A549 (cell line): ENCODE measurements at regions not wholly inside any gene's neighbourhood (a gene's known extent, or its start where the extent isn't known, plus 50 kb on each side); places are given as distances from the start of the nearest gene placed in this dataset.

Source experiments
- ATAC-seq, 2 experiments: fragments of 200-7000 bp in 1 of 2; fragments of >200 bp in 1 of 2; cut with Nextera tagmentation in 1 of 2; cut with Tn5 transposase in 1 of 2; 3 replicates each; pipeline versions ENCODE4 v1.8.0 to v1.9.1; 2018 to 2020; ENCODE audit warnings: mild to moderate bottlenecking in 1 of 2, moderate library complexity in 1 of 2
- CTCF ChIA-PET: fragments of 300-600 bp; sonication (Branson Sonifier 250); formaldehyde crosslinking; extraction: SDS; loops from one replicate; lab custom pipeline; 2021; ENCODE audit warnings: antibody characterized with exemption, inconsistent platforms; lab: Yijun Ruan, JAX
- POLR2A ChIA-PET: fragments of 350-600 bp; formaldehyde crosslinking; extraction: SDS; loops from one replicate; lab custom pipeline; 2021; ENCODE audit warnings: antibody characterized with exemption, inconsistent platforms; lab: Yijun Ruan, JAX
- DNase-seq, 2 experiments: peaks; one replicate each; pipeline versions ENCODE4 v3.0.0 to v3.0.0-alpha.2; 2011 to 2016; ENCODE audit warnings: low read depth in 1 of 2, low spot score in 1 of 2
- FAIRE-seq: peaks from 2 replicates; lab custom pipeline; 2011; peaks lifted over from hg19 to GRCh38; lab: Jason Lieb, UNC
- H3K27ac ChIP-seq, 2 experiments: fragments of >200 bp; sonication (Bioruptor Twin); formaldehyde crosslinking; 3 replicates each; pipeline ENCODE4 v1.5.1; 2016 to 2017
- H3K4me1 ChIP-seq: fragments of >200 bp; sonication (Bioruptor Twin); formaldehyde crosslinking; 3 replicates; pipeline ENCODE4 v1.6.1; 2016
- H3K4me2 ChIP-seq: fragments of >200 bp; sonication (Bioruptor Twin); formaldehyde crosslinking; 3 replicates; pipeline ENCODE4 v1.6.1; 2016
- H3K4me3 ChIP-seq: fragments of >200 bp; sonication (Bioruptor Twin); formaldehyde crosslinking; 3 replicates; pipeline ENCODE4 v1.5.1; 2016
- H3K9me3 ChIP-seq: fragments of >200 bp; sonication (Bioruptor Twin); formaldehyde crosslinking; 3 replicates; pipeline ENCODE4 v1.6.1; 2016
- ATOH8 ChIP-seq: fragments of 250-450 bp; sonication (Bioruptor Pico); IDR thresholded peaks from 2 replicates; pipeline ENCODE4 v1.5.0; 2020; ENCODE audit warnings: low read depth, mild to moderate bottlenecking, moderate library complexity
- BCL3 ChIP-seq: fragments of >200 bp; sonication (Bioruptor Twin); formaldehyde crosslinking; IDR thresholded peaks from 3 replicates; pipeline ENCODE4 v1.6.1; 2016
- CTCF ChIP-seq: fragments of >200 bp; sonication (Bioruptor Twin); formaldehyde crosslinking; IDR thresholded peaks from 3 replicates; pipeline ENCODE4 v1.5.1; 2016
- E2F6 ChIP-seq: IDR thresholded peaks from 2 replicates; pipeline ENCODE4 v1.6.1; 2012; ENCODE audit warnings: low read depth, borderline replicate concordance
- EP300 ChIP-seq, 2 experiments: fragments of >200 bp; sonication (Bioruptor Twin); formaldehyde crosslinking; IDR thresholded peaks; 2 replicates in 1 of 2; 3 replicates in 1 of 2; pipeline ENCODE4 v1.6.1; 2016 to 2017
- FOSB ChIP-seq: fragments of 250-450 bp; sonication (Bioruptor Pico); IDR thresholded peaks from 2 replicates; pipeline ENCODE4 v1.5.0; 2020; ENCODE audit warnings: mild to moderate bottlenecking, moderate library complexity
- FOXS1 ChIP-seq: fragments of 250-450 bp; sonication (Bioruptor Pico); IDR thresholded peaks from 2 replicates; pipeline ENCODE4 v1.5.0; 2020; ENCODE audit warnings: mild to moderate bottlenecking, moderate library complexity
- HDAC2 ChIP-seq: fragments of 200-600 bp; sonication (generic); IDR thresholded peaks from 2 replicates; pipeline ENCODE4 v1.6.1; 2016
- HEYL ChIP-seq: fragments of 250-450 bp; sonication (Bioruptor Pico); IDR thresholded peaks from 2 replicates; pipeline ENCODE4 v1.8.0; 2021; ENCODE audit warnings: mild to moderate bottlenecking, moderate library complexity
- HOXB13 ChIP-seq: fragments of 250-450 bp; sonication (Bioruptor Pico); IDR thresholded peaks from 2 replicates; pipeline ENCODE4 v1.5.0; 2020; ENCODE audit warnings: low read depth, mild to moderate bottlenecking, moderate library complexity
- MAZ ChIP-seq: fragments of 150-350 bp; IDR thresholded peaks from 2 replicates; pipeline ENCODE4 v1.6.1; 2014; ENCODE audit warnings: antibody characterized with exemption, low read depth, low read length, borderline replicate concordance
- NFE2L2 ChIP-seq: fragments of 150-350 bp; conservative IDR thresholded peaks from 2 replicates; pipeline ENCODE4 v1.6.1; 2014; ENCODE audit warnings: low read length
- NPAS2 ChIP-seq: fragments of 250-450 bp; sonication (Bioruptor Pico); IDR thresholded peaks from 2 replicates; pipeline ENCODE4 v1.8.0; 2022; ENCODE audit warnings: mild to moderate bottlenecking, moderate library complexity, borderline replicate concordance
- PHF8 ChIP-seq: fragments of 200-600 bp; sonication (generic); IDR thresholded peaks from 2 replicates; pipeline ENCODE4 v1.6.1; 2016; ENCODE audit warnings: low read depth, mild to moderate bottlenecking, antibody characterized with exemption, moderate library complexity, borderline replicate concordance
- POLR2AphosphoS2 ChIP-seq: conservative IDR thresholded peaks from 2 replicates; pipeline ENCODE4 v1.6.1; 2012; ENCODE audit warnings: low read length, improper control_type of control experiment, inconsistent platforms
- RARB ChIP-seq: fragments of 250-450 bp; sonication (Bioruptor Pico); IDR thresholded peaks from 2 replicates; pipeline ENCODE4 v1.8.0; 2021; ENCODE audit warnings: mild to moderate bottlenecking, moderate library complexity
- RCOR1 ChIP-seq: fragments of 150-350 bp; IDR thresholded peaks from 2 replicates; pipeline ENCODE4 v1.6.1; 2014; ENCODE audit warnings: antibody characterized with exemption, low read length, low read depth
- REST ChIP-seq: fragments of 200-600 bp; sonication (generic); IDR thresholded peaks from 2 replicates; pipeline ENCODE4 v1.6.1; 2016; ENCODE audit warnings: antibody characterized with exemption, mild to moderate bottlenecking, moderate library complexity
- SMC3 ChIP-seq: fragments of >200 bp; sonication (Bioruptor Twin); formaldehyde crosslinking; IDR thresholded peaks from 3 replicates; pipeline ENCODE4 v1.6.1; 2018; ENCODE audit warnings: inconsistent platforms
- SREBF2 ChIP-seq: fragments of 450-650 bp; IDR thresholded peaks from 2 replicates; pipeline ENCODE4 v1.6.1; 2014; ENCODE audit warnings: mild to moderate bottlenecking, moderate library complexity
- TP53 ChIP-seq: fragments of 250-450 bp; sonication (Bioruptor Pico); IDR thresholded peaks from 2 replicates; pipeline ENCODE4 v1.5.0; 2021; ENCODE audit warnings: mild to moderate bottlenecking, moderate library complexity
- USF2 ChIP-seq: fragments of 450-650 bp; IDR thresholded peaks from 2 replicates; pipeline ENCODE4 v1.6.1; 2014; ENCODE audit warnings: antibody characterized with exemption
- ZFP36 ChIP-seq: fragments of 450-650 bp; IDR thresholded peaks from 2 replicates; pipeline ENCODE4 v1.6.1; 2014; ENCODE audit warnings: borderline replicate concordance; ENCODE audit not compliant: partially characterized antibody
- ZNF302 ChIP-seq: fragments of 250-450 bp; sonication (Bioruptor Pico); IDR thresholded peaks from 2 replicates; pipeline ENCODE4 v1.9.0; 2021; ENCODE audit warnings: inconsistent platforms, mild to moderate bottlenecking, moderate library complexity
- ZSCAN20 ChIP-seq: fragments of 250-450 bp; sonication (Bioruptor Pico); IDR thresholded peaks from 2 replicates; pipeline ENCODE4 v1.8.0; 2022; ENCODE audit warnings: mild to moderate bottlenecking, moderate library complexity
- WGBS: methylation state at CpG from one replicate; pipeline ENCODE4 v1.1.6; 2017; ENCODE audit errors: missing lambda C conversion rate; 5-methylcytosine and 5-hydroxymethylcytosine counted together

DNA sequence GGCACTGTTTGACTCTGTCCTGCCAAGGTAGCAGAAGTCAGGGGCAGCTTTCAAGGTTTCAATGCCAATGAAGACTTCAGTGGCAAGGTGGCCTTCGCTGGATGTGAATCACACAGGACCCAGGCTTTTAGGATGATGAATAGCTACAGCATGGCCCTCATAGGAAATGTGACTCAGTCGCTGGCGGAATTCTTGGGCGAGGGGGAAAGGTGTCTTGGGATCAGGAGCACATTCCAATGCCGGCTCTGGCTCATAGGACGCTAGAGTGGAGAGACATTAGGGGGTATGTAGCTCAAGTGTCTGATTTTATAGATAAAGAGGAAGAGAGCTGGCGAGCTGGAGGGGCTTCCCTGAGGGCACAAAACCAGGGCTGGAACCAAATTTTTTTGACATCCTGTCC is 68.6 kb downstream of the SMIM21 start:
- TF ChIP-seq TP53 (CRISPR knock-in tag), result no peak
- TF ChIP-seq NFE2L2, result no peak
- TF ChIP-seq SMC3, result no peak
- no peak for TF ChIP-seq NPAS2 (CRISPR knock-in tag)
- TF ChIP-seq BCL3, result no peak
- TF ChIP-seq RCOR1, result no peak
- TF ChIP-seq HOXB13, result no peak
- no peak for TF ChIP-seq EP300 (IDR thresholded peaks at IDR 0.05)
- TF ChIP-seq FOXS1 (CRISPR knock-in tag), result no peak
- TF ChIP-seq E2F6, result no peak
- TF ChIP-seq ATOH8 (CRISPR knock-in tag), result no peak
- TF ChIP-seq CTCF, result no peak
- no peak for TF ChIP-seq PHF8
- no peak for TF ChIP-seq RARB (CRISPR knock-in tag)
- 25% methylated on average over 5 of the region's 7 CpGs for WGBS
- Histone ChIP-seq H3K4me3 (no peak overlapping the region), H3K27ac (no peak overlapping the region), H3K4me2 (no peak overlapping the region), H3K9me3 (no peaks in the 10 kb centered on the region), H3K4me1 (no peaks in the 10 kb centered on the region)
- FAIRE-seq, result no peak
- ChIA-PET POLR2A (no interaction called here), CTCF (no interaction called here)
- peak in 1 of 2 experiments; percentile 3 for DNase-seq
- no peak for ATAC-seq

- 6% methylated on average over 2 of the region's 2 CpGs for WGBS
- CTCF ChIA-PET, result no interaction called here
Measured at GRCh38 chr18:75353357-75353756, 74.1 kb downstream of the SMIM21 start.

GRCh38 chr18:75351409-75351808 is 76.1 kb downstream of the SMIM21 start:
- CTCF ChIA-PET, result no interaction called here
- 74% methylated on average over 5 of the region's 5 CpGs for WGBS
- TF ChIP-seq HDAC2 (no peak), POLR2AphosphoS2 (no peak), SREBF2 (no peak), NPAS2 (CRISPR knock-in tag) (no peak), HOXB13 (no peak), USF2 (no peak), TP53 (CRISPR knock-in tag) (no peak), ATOH8 (CRISPR knock-in tag) (no peak), REST (no peak), FOSB (CRISPR knock-in tag) (no peak), ZNF302 (CRISPR knock-in tag) (no peak), MAZ (no peak), HEYL (CRISPR knock-in tag) (no peak), ZSCAN20 (no peak)

More at GRCh38 chr18:75353357-75353756, 74.1 kb downstream of the SMIM21 start:
- Histone ChIP-seq H3K4me1 (no peaks in the 10 kb centered on the region), H3K4me2 (no peak overlapping the region), H3K9me3 (0 out of 3 replicates have a peak, but pooled peaks cover 3% of the 10 kb centered on the region), H3K27ac (no peak overlapping the region), H3K4me3 (no peak overlapping the region)
- no peak for DNase-seq
- no peak for FAIRE-seq
- TF ChIP-seq POLR2AphosphoS2 (no peak), ZFP36 (peak; percentile 47)
- ATAC-seq, result no peak
- POLR2A ChIA-PET, result no interaction called here

More at GRCh38 chr18:75351409-75351808, 76.1 kb downstream of the SMIM21 start:
- FAIRE-seq (no peak), DNase-seq (no peak), ATAC-seq (no peak)
- POLR2A ChIA-PET, result no interaction called here
- Histone ChIP-seq H3K9me3 (0 out of 3 replicates have a peak, but pooled peaks cover 3% of the 10 kb centered on the region), H3K27ac (no peak overlapping the region), H3K4me1 (no peaks in the 10 kb centered on the region), H3K4me3 (no peak overlapping the region), H3K4me2 (no peak overlapping the region)
